NAMALWA (cell line): ENCODE measurements at regions not wholly inside any gene's neighbourhood (a gene's known extent, or its start where the extent isn't known, plus 50 kb on each side); places are given as distances from the start of the nearest gene placed in this dataset.

Experiments used
- DNase-seq: peaks from one replicate; pipeline ENCODE4 v3.0.0-alpha.2; 2015; ENCODE audit warnings: low spot score

GRCh38 chr14:54209511-54210250, 187.1 kb upstream of the CDKN3 start:
- no peak for DNase-seq

GRCh38 chr14:54211551-54212308, 185.1 kb upstream of the CDKN3 start:
- DNase-seq = no peak

GRCh38 chr14:54213536-54213935, 183.3 kb upstream of the CDKN3 start:
- DNase-seq = no peak

GRCh38 chr14:54216827-54217226, 180.0 kb upstream of the CDKN3 start:
- no peak for DNase-seq

GRCh38 chr14:54219261-54220070, 177.3 kb upstream of the CDKN3 start:
- no peak for DNase-seq

- DNase-seq = no peak
Measured at GRCh38 chr14:54220071-54220703, 176.6 kb upstream of the CDKN3 start.

GRCh38 chr14:54220704-54221431, 175.9 kb upstream of the CDKN3 start:
- DNase-seq = no peak

- DNase-seq = no peak
Measured at GRCh38 chr14:54221432-54221803, 175.4 kb upstream of the CDKN3 start.

- no peak for DNase-seq
Measured at GRCh38 chr14:54221971-54222370, 174.8 kb upstream of the CDKN3 start.

- no peak for DNase-seq
Measured at GRCh38 chr14:54223831-54224402, 172.9 kb upstream of the CDKN3 start.

GRCh38 chr14:54225457-54226060, 171.2 kb upstream of the CDKN3 start:
- DNase-seq = no peak

GRCh38 chr14:54226103-54226502, 170.7 kb upstream of the CDKN3 start:
- DNase-seq = no peak

- no peak for DNase-seq
Measured at GRCh38 chr14:54226558-54226957, 170.2 kb upstream of the CDKN3 start.

GRCh38 chr14:54229136-54229535, 167.7 kb upstream of the CDKN3 start:
- no peak for DNase-seq

- DNase-seq = no peak
Measured at GRCh38 chr14:54230645-54231044, 166.2 kb upstream of the CDKN3 start.

GRCh38 chr14:54232735-54233134, 164.1 kb upstream of the CDKN3 start:
- no peak for DNase-seq

- no peak for DNase-seq
Measured at GRCh38 chr14:54241517-54241916, 155.3 kb upstream of the CDKN3 start.

GRCh38 chr14:54251356-54251755, 145.5 kb upstream of the CDKN3 start:
- DNase-seq = no peak

GRCh38 chr14:54252072-54252730, 144.6 kb upstream of the CDKN3 start:
- DNase-seq = no peak
